ENCODE measurements at regions not wholly inside any gene's neighbourhood (a gene's known extent, or its start where the extent isn't known, plus 50 kb on each side); places are given as distances from the start of the nearest gene placed in this dataset.

GRCh38 chr10:118917701-118918100 lies 111.8 kb upstream of the NANOS1 start:
- TF ChIP-seq CTCF (IDR thresholded peaks at IDR 0.05; ENCODE audit: insufficient read depth, low read length) (no peak), REST (IDR thresholded peaks at IDR 0.05; ENCODE audit: insufficient replicate concordance, low read depth) (no peak)
